H9 (cell line): ENCODE measurements at regions not wholly inside any gene's neighbourhood (a gene's known extent, or its start where the extent isn't known, plus 50 kb on each side); places are given as distances from the start of the nearest gene placed in this dataset.

Source experiments
- DNase-seq: peaks from one replicate; pipeline ENCODE4 v3.0.0-alpha.2; 2017
- H2AFZ ChIP-seq: one replicate; pipeline ENCODE4 v1.6.1; 2013; ENCODE audit warnings: mild to moderate bottlenecking, low read length, control low read depth, moderate library complexity
- H2AK5ac ChIP-seq: 2 replicates; pipeline ENCODE4 v1.6.1; 2013; ENCODE audit warnings: low read length, control low read depth, mixed read lengths; ENCODE audit not compliant: insufficient read length
- H2BK120ac ChIP-seq: one replicate; pipeline ENCODE4 v1.6.1; 2013; ENCODE audit warnings: low read depth, mild to moderate bottlenecking, low read length, control low read depth, inconsistent platforms; ENCODE audit not compliant: poor library complexity, severe bottlenecking
- H2BK12ac ChIP-seq: 2 replicates; pipeline ENCODE4 v1.6.1; 2013; ENCODE audit warnings: low read length, control low read depth, mixed read lengths, low read depth; ENCODE audit not compliant: insufficient read length
- H2BK15ac ChIP-seq: 2 replicates; pipeline ENCODE4 v1.6.1; 2013; ENCODE audit warnings: low read depth, low read length, control low read depth
- H2BK20ac ChIP-seq: one replicate; pipeline ENCODE4 v1.6.1; 2013; ENCODE audit warnings: low read depth, mild to moderate bottlenecking, low read length, control low read depth, inconsistent platforms; ENCODE audit not compliant: poor library complexity, severe bottlenecking
- H2BK5ac ChIP-seq: 2 replicates; pipeline ENCODE4 v1.6.1; 2013; ENCODE audit warnings: low read length, control low read depth, mixed read lengths; ENCODE audit not compliant: insufficient read length
- H3K14ac ChIP-seq: 2 replicates; pipeline ENCODE4 v1.6.1; 2013; ENCODE audit warnings: low read length, control low read depth; ENCODE audit not compliant: insufficient read depth
- H3K18ac ChIP-seq: 2 replicates; pipeline ENCODE4 v1.6.1; 2013; ENCODE audit warnings: low read depth, mild to moderate bottlenecking, mixed read lengths, low read length, control low read depth; ENCODE audit not compliant: insufficient read length
- H3K23ac ChIP-seq: 2 replicates; pipeline ENCODE4 v1.6.1; 2013; ENCODE audit warnings: low read length, control low read depth, mixed read lengths, low read depth; ENCODE audit not compliant: insufficient read length
- H3K23me2 ChIP-seq: 2 replicates; pipeline ENCODE4 v1.6.1; 2013; ENCODE audit warnings: low read depth, mild to moderate bottlenecking, mixed read lengths, low read length, control low read depth; ENCODE audit not compliant: insufficient read length, poor library complexity, severe bottlenecking
- H3K27ac ChIP-seq: 2 replicates; pipeline ENCODE4 v1.5.1; 2013; ENCODE audit warnings: low read length, control low read depth, mixed read lengths, low read depth; ENCODE audit not compliant: insufficient read length
- H3K27me3 ChIP-seq: 2 replicates; pipeline ENCODE4 v1.6.1; 2013; ENCODE audit warnings: low read length, control low read depth, inconsistent platforms; ENCODE audit not compliant: insufficient read depth
- H3K4ac ChIP-seq: 2 replicates; pipeline ENCODE4 v1.6.1; 2013; ENCODE audit warnings: low read depth, mild to moderate bottlenecking, control low read depth, inconsistent platforms, low read length, moderate library complexity
- H3K4me1 ChIP-seq: 2 replicates; pipeline ENCODE4 v1.6.1; 2013; ENCODE audit warnings: low read length, control low read depth, inconsistent platforms; ENCODE audit not compliant: insufficient read depth
- H3K4me2 ChIP-seq: 2 replicates; pipeline ENCODE4 v1.6.1; 2013; ENCODE audit warnings: low read length, control low read depth, mixed read lengths; ENCODE audit not compliant: insufficient read length, insufficient read depth
- H3K56ac ChIP-seq: 2 replicates; pipeline ENCODE4 v1.6.1; 2013; ENCODE audit warnings: low read depth, mild to moderate bottlenecking, mixed read lengths, low read length, control low read depth; ENCODE audit not compliant: insufficient read length
- H3K79me1 ChIP-seq: 2 replicates; pipeline ENCODE4 v1.6.1; 2013; ENCODE audit warnings: low read depth, mild to moderate bottlenecking, moderate library complexity, low read length, control low read depth, inconsistent platforms; ENCODE audit not compliant: insufficient read depth, poor library complexity, severe bottlenecking
- H3K79me2 ChIP-seq: 2 replicates; pipeline ENCODE4 v1.6.1; 2013; ENCODE audit warnings: low read length, control low read depth, inconsistent platforms; ENCODE audit not compliant: insufficient read depth
- H3K9ac ChIP-seq: 2 replicates; pipeline ENCODE4 v1.6.1; 2013; ENCODE audit warnings: low read length, control low read depth, mixed read lengths; ENCODE audit not compliant: insufficient read length; ENCODE audit errors: extremely low read depth
- H3K9me3 ChIP-seq: one replicate; pipeline ENCODE4 v1.6.1; 2013; ENCODE audit warnings: low read depth, low read length, inconsistent platforms; ENCODE audit not compliant: control insufficient read depth
- H3T11ph ChIP-seq: one replicate; pipeline ENCODE4 v1.6.1; 2013; ENCODE audit warnings: mild to moderate bottlenecking, low read length, control low read depth, inconsistent platforms
- H4K20me1 ChIP-seq: one replicate; pipeline ENCODE4 v1.6.1; 2013; ENCODE audit not compliant: control insufficient read depth, insufficient read length, insufficient read depth
- H4K5ac ChIP-seq: 2 replicates; pipeline ENCODE4 v1.6.1; 2013; ENCODE audit warnings: low read depth, mild to moderate bottlenecking, mixed read lengths, low read length, control low read depth; ENCODE audit not compliant: insufficient read length
- H4K8ac ChIP-seq: replicated peaks from 2 replicates; pipeline ENCODE4 v1.6.1; 2013; ENCODE audit warnings: low read length, control low read depth, mixed read lengths, low read depth; ENCODE audit not compliant: insufficient read length
- H4K91ac ChIP-seq: 2 replicates; pipeline ENCODE4 v1.6.1; 2013; ENCODE audit warnings: low read depth, mild to moderate bottlenecking, moderate library complexity, mixed read lengths, low read length, control low read depth; ENCODE audit not compliant: insufficient read length
- H3K27ac Mint-ChIP-seq, 3 experiments: 2 replicates in 2 of 3; 3 replicates in 1 of 3; pipeline ENCODE4 v1.8.0; 2020 to 2021; ENCODE audit warnings: mixed read lengths in 3 of 3, mild to moderate bottlenecking in 1 of 3, moderate library complexity in 1 of 3
- H3K27me3 Mint-ChIP-seq: 2 replicates; pipeline ENCODE4 v1.8.0; 2021; ENCODE audit warnings: low read depth, mild to moderate bottlenecking, moderate library complexity, mixed read lengths
- H3K36me3 Mint-ChIP-seq, 3 experiments: 2 replicates in 2 of 3; 3 replicates in 1 of 3; pipeline ENCODE4 v1.8.0; 2020 to 2021; ENCODE audit warnings: low read depth in 3 of 3, mixed read lengths in 3 of 3; ENCODE audit not compliant: insufficient read depth in 1 of 3
- H3K4me1 Mint-ChIP-seq, 2 experiments: 2 replicates each; pipeline ENCODE4 v1.8.0; 2020; ENCODE audit warnings: mixed read lengths in 2 of 2
- H3K4me3 Mint-ChIP-seq, 2 experiments: 2 replicates in 1 of 2; 3 replicates in 1 of 2; pipeline ENCODE4 v1.8.0; 2020 to 2021; ENCODE audit warnings: mild to moderate bottlenecking in 2 of 2, mixed read lengths in 2 of 2, moderate library complexity in 1 of 2
- H3K9me3 Mint-ChIP-seq, 2 experiments: 2 replicates in 1 of 2; 3 replicates in 1 of 2; pipeline ENCODE4 v1.8.0; 2020; ENCODE audit warnings: mild to moderate bottlenecking in 2 of 2, mixed read lengths in 2 of 2, moderate library complexity in 1 of 2
- CTCF ChIP-seq: fragments of 200-600 bp; sonication (generic); conservative IDR thresholded peaks from 3 replicates; pipeline ENCODE4 v1.8.0; 2021; ENCODE audit warnings: antibody characterized with exemption, mild to moderate bottlenecking
- WGBS: extraction: QIAGEN DNeasy Blood & Tissue Kit; methylation state at CpG from one replicate; pipeline ENCODE4 v1.1.7; 2013; ENCODE audit warnings: missing lambda C conversion rate, low lambda C conversion rate, mixed read lengths; ENCODE audit not compliant: insufficient read length; ENCODE audit errors: extremely low coverage; 5-methylcytosine and 5-hydroxymethylcytosine counted together

GRCh38 chr10:9634466-9634865 lies 1383.2 kb upstream of the CELF2 start:
- no CpG with 5 or more reads among the region's 3 CpGs for WGBS
- Histone ChIP-seq H3K79me1 (no peaks in the 10 kb centered on the region), H4K5ac (no peak overlapping the region), H2AK5ac (no peak overlapping the region), H4K91ac (no peak overlapping the region), H3K23me2 (no peaks in the 10 kb centered on the region), H2BK15ac (no peak overlapping the region), H3K18ac (no peak overlapping the region), H2BK20ac (no peak overlapping the region), H3K4ac (no peak overlapping the region), H3K56ac (no peak overlapping the region), H3T11ph (no peak overlapping the region), H4K8ac (no peak overlapping the region), H3K9me3 (no peaks in the 10 kb centered on the region), H3K27me3 (no peaks in the 10 kb centered on the region), H2AFZ (no peak overlapping the region), H2BK12ac (no peak overlapping the region), H3K27ac (no peak overlapping the region), H3K79me2 (no peaks in the 10 kb centered on the region), H2BK5ac (no peak overlapping the region), H4K20me1 (no peaks in the 10 kb centered on the region), H3K4me1 (no peaks in the 10 kb centered on the region), H3K4me2 (no peak overlapping the region), H3K9ac (no peak overlapping the region), H3K23ac (no peak overlapping the region), H3K14ac (no peak overlapping the region), H2BK120ac (no peak overlapping the region)
- Mint-ChIP-seq H3K9me3 (peaks cover 8 to 12% of the 10 kb centered on the region in 2 experiments; a peak in 4 of 5 replicates), H3K4me1 (no peaks in the 10 kb centered on the region), H3K36me3 (peaks cover 0 to 5% (median 0%) of the 10 kb centered on the region in 3 experiments; a peak in 2 of 7 replicates), H3K27ac (no peak overlapping the region), H3K4me3 (no peak overlapping the region), H3K27me3 (no peaks in the 10 kb centered on the region; the same call in 1 of the 2 replicates)
- no peak for TF ChIP-seq CTCF
- no peak for DNase-seq
